Glutamatergic neuron (in vitro differentiated cells): ENCODE measurements at regions not wholly inside any gene's neighbourhood (a gene's known extent, or its start where the extent isn't known, plus 50 kb on each side); places are given as distances from the start of the nearest gene placed in this dataset.

Source experiments
- DNase-seq: peaks from one replicate; pipeline ENCODE4 v3.0.0; 2022
- H3K27ac Mint-ChIP-seq: one replicate; pipeline ENCODE4 v1.8.0; 2020; ENCODE audit warnings: mild to moderate bottlenecking, mixed read lengths, inconsistent platforms; ENCODE audit not compliant: unreplicated experiment
- H3K27me3 Mint-ChIP-seq: one replicate; pipeline ENCODE4 v1.8.0; 2020; ENCODE audit warnings: mild to moderate bottlenecking, moderate library complexity, mixed read lengths, inconsistent platforms; ENCODE audit not compliant: unreplicated experiment
- H3K36me3 Mint-ChIP-seq: one replicate; pipeline ENCODE4 v1.8.0; 2020; ENCODE audit warnings: mild to moderate bottlenecking, mixed read lengths, inconsistent platforms; ENCODE audit not compliant: unreplicated experiment
- H3K4me1 Mint-ChIP-seq: one replicate; pipeline ENCODE4 v1.8.0; 2020; ENCODE audit warnings: mild to moderate bottlenecking, low read depth, mixed read lengths, inconsistent platforms; ENCODE audit not compliant: unreplicated experiment
- H3K4me3 Mint-ChIP-seq: one replicate; pipeline ENCODE4 v1.8.0; 2020; ENCODE audit warnings: mild to moderate bottlenecking, mixed read lengths, inconsistent platforms; ENCODE audit not compliant: unreplicated experiment
- H3K9me3 Mint-ChIP-seq: one replicate; pipeline ENCODE4 v1.8.0; 2020; ENCODE audit warnings: mild to moderate bottlenecking, moderate library complexity, mixed read lengths, inconsistent platforms; ENCODE audit not compliant: unreplicated experiment
- TF ChIP-seq, protein P1 (sequence below): fragments of 200-600 bp; sonication (generic); IDR thresholded peaks from one replicate; pipeline ENCODE4 v1.5.0; 2021; ENCODE audit not compliant: partially characterized antibody, unreplicated experiment

DNA sequence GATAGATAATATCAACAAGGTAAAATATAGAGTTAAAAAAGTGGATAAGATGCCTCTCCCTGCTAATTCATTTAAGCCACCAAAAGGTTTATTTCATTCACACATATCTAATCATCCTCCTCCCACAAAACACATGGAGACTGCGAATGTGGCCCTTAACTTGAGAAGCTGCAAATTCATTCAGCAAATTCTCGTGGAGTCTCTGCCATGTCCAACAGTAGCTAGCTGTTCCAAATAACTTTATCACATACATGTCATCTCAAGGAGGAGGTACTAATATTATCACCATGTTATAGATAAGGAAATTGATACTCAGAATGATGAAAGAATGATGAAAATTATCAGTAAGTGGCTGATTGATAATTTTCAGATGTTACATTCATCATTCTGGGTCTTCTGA lies 950.2 kb downstream of the CDH11 start:
- Mint-ChIP-seq H3K4me3 (no peak overlapping the region), H3K27me3 (no peaks in the 10 kb centered on the region), H3K36me3 (no peaks in the 10 kb centered on the region), H3K9me3 (peaks cover 1% of the 10 kb centered on the region), H3K27ac (no peak overlapping the region), H3K4me1 (peaks cover 5% of the 10 kb centered on the region)
- TF ChIP-seq, protein P1, sequence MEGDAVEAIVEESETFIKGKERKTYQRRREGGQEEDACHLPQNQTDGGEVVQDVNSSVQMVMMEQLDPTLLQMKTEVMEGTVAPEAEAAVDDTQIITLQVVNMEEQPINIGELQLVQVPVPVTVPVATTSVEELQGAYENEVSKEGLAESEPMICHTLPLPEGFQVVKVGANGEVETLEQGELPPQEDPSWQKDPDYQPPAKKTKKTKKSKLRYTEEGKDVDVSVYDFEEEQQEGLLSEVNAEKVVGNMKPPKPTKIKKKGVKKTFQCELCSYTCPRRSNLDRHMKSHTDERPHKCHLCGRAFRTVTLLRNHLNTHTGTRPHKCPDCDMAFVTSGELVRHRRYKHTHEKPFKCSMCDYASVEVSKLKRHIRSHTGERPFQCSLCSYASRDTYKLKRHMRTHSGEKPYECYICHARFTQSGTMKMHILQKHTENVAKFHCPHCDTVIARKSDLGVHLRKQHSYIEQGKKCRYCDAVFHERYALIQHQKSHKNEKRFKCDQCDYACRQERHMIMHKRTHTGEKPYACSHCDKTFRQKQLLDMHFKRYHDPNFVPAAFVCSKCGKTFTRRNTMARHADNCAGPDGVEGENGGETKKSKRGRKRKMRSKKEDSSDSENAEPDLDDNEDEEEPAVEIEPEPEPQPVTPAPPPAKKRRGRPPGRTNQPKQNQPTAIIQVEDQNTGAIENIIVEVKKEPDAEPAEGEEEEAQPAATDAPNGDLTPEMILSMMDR, result no peak
- no peak for DNase-seq

DNA sequence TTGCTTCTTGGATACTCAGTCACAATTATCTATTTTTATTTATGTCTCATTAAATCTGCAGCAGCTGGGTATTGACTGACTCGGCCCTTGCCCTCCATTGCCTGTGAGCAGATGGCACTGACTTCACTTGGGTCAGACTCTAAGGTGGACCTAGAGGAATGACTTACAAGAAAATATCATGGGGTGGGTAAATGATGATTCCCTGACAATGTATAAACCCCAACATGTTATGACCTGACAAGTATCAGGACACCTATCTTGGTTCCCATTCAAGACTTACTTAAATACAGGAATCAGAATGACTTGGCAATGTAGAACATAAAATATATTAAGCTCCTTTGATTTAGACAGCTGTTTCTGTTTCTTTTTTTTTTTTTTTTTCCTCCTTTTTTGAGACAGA lies 953.5 kb downstream of the CDH11 start:
- TF ChIP-seq, protein P1, result no peak
- Mint-ChIP-seq H3K27me3 (no peaks in the 10 kb centered on the region), H3K27ac (peak overlapping the region; percentile 62), H3K4me3 (no peak overlapping the region), H3K9me3 (peaks cover 1% of the 10 kb centered on the region), H3K36me3 (no peaks in the 10 kb centered on the region), H3K4me1 (peaks cover 5% of the 10 kb centered on the region)
- DNase-seq, result peak; percentile 22

DNA sequence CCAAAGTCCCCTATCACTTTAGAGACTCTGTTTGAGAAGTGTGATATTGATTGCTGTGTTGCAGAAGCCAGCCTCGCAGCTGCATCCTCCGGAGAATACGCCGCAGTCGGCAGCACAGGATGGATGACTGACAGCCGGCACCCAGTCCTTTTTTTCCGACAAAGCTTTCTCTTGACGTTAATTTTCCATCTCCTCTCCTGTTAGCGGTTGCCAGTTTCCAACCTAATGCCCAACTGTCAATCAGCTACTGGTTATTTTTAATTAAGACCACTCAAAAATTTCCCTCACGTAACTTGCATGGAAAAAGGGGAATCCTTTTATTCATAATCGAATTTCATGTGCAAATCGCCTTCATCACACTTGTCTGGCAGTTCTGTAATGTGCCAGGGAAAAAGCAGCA lies 953.9 kb downstream of the CDH11 start:
- H3K4me3 Mint-ChIP-seq, result no peak overlapping the region
- H3K27ac Mint-ChIP-seq, result peak overlapping the region; percentile 62
- no peaks in the 10 kb centered on the region for H3K36me3 Mint-ChIP-seq
- TF ChIP-seq, protein P1, result no peak
- DNase-seq, result peak; percentile 68
- no peaks in the 10 kb centered on the region for H3K27me3 Mint-ChIP-seq
- peaks cover 1% of the 10 kb centered on the region for H3K9me3 Mint-ChIP-seq
- peaks cover 5% of the 10 kb centered on the region for H3K4me1 Mint-ChIP-seq

DNA sequence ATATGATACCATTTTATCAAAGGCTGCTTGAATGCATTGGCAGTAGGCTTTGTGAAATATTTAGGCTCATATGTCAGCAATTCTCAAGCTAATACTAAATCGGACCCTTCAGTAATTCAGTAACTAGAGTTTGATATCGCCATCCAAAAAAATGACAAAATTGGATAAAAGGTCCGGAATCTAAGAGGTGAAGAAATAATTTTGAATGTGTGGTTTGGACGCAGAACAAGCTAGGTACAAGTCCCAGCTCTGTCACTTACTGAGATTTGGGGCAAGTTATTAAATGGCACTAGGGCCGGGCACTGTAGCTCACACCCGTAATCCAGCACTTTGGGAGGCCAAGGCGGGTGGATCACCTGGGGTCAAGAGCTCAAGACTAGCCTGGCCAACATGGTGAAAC lies 956.5 kb downstream of the CDH11 start:
- Mint-ChIP-seq H3K36me3 (no peaks in the 10 kb centered on the region), H3K27ac (no peak overlapping the region), H3K4me1 (peaks cover 5% of the 10 kb centered on the region), H3K9me3 (peaks cover 1% of the 10 kb centered on the region), H3K4me3 (no peak overlapping the region), H3K27me3 (peaks cover 2% of the 10 kb centered on the region)
- TF ChIP-seq, protein P1, result no peak
- DNase-seq, result no peak

DNA sequence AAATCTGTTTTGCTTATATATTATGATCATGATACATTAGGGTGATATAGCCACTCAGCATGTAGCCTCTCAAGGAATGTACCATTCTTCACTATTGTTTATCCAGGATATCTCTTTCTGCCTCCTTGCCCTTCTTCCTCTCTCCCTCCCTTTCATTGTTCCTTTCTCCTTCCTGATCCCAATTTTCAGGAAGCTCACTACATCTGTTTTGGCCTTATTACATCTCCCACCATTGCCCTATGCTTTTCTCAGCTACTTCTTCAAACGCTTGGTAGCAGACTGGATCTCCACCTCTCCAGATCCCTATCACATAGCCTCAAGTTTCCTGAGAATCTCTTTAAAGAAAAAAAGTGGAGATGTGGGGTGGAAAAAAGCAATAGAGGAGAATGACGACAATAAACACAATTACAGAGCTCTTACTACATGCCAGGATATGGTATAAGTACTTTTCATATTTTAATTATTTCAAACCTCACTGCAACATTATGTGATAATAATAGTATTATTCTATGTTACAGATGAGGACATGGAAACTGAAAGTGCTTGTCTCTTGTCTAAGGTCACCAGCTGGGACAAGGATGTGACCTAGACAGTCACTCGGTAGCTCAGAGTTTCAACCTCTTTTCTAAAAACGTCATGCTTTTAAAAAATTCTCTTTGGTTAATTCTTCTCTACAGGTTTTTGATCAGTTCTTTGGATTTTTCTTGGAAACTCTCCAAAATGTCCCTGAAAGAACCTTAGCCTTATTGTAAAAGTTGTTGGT lies 959.1 kb downstream of the CDH11 start:
- TF ChIP-seq, protein P1, result no peak
- Mint-ChIP-seq H3K4me1 (no peaks in the 10 kb centered on the region), H3K4me3 (no peak overlapping the region), H3K9me3 (no peaks in the 10 kb centered on the region), H3K27ac (no peak overlapping the region), H3K36me3 (no peaks in the 10 kb centered on the region), H3K27me3 (peaks cover 2% of the 10 kb centered on the region)
- no peak for DNase-seq
